Endothelial cell of umbilical vein (primary cell): ENCODE measurements at regions not wholly inside any gene's neighbourhood (a gene's known extent, or its start where the extent isn't known, plus 50 kb on each side); places are given as distances from the start of the nearest gene placed in this dataset.

Experiments used
- BruUV-seq: library from RNA; stranded (reverse); fragments of 400-500 nt; replicated peaks from 2 replicates; lab custom pipeline; 2021; lab: Mats Ljungman, UMichigan
- CTCF ChIA-PET: fragments of 300-600, 350-600 bp; sonication (Branson Sonifier 250); formaldehyde crosslinking; loops from one replicate; lab custom pipeline; 2021; ENCODE audit warnings: antibody characterized with exemption, inconsistent platforms; lab: Charles Lee
- POLR2A ChIA-PET: fragments of 300-600, 350-600 bp; sonication (Branson Sonifier 250); formaldehyde crosslinking; loops from one replicate; lab custom pipeline; 2021; ENCODE audit warnings: antibody characterized with exemption, inconsistent platforms; lab: Charles Lee
- DNase-seq: peaks from one replicate; pipeline ENCODE4 v3.0.0-alpha.2; 2011; ENCODE audit warnings: low read depth, low spot score
- FAIRE-seq: peaks from 2 replicates; lab custom pipeline; 2011; peaks lifted over from hg19 to GRCh38; lab: Jason Lieb, UNC
- H2AFZ ChIP-seq: 2 replicates; pipeline ENCODE4 v1.6.0; 2012; ENCODE audit warnings: low read depth, low read length, control low read depth, inconsistent platforms
- H3K27ac ChIP-seq: 2 replicates; pipeline ENCODE4 v1.5.1; 2011; ENCODE audit warnings: low read depth, mild to moderate bottlenecking, control low read depth, low read length, moderate library complexity; ENCODE audit not compliant: insufficient read depth
- H3K27me3 ChIP-seq, 2 experiments: 2 replicates each; pipeline versions ENCODE4 v1.6.0 to v1.6.1; 2011; ENCODE audit warnings: low read length in 2 of 2, mixed read lengths in 1 of 2; ENCODE audit not compliant: control insufficient read depth in 2 of 2, insufficient read depth in 2 of 2
- H3K36me3 ChIP-seq, 2 experiments: 2 replicates in 1 of 2; 3 replicates in 1 of 2; pipeline ENCODE4 v1.5.1; 2011; ENCODE audit warnings: low read length in 2 of 2, mild to moderate bottlenecking in 1 of 2, moderate library complexity in 1 of 2; ENCODE audit not compliant: control insufficient read depth in 2 of 2, insufficient read depth in 2 of 2; ENCODE audit errors: extremely low read depth in 1 of 2
- H3K4me1 ChIP-seq: 3 replicates; pipeline ENCODE4 v1.5.1; 2011; ENCODE audit warnings: mild to moderate bottlenecking, low read length; ENCODE audit not compliant: control insufficient read depth, insufficient read depth; ENCODE audit errors: extremely low read depth
- H3K4me2 ChIP-seq: 2 replicates; pipeline ENCODE4 v1.6.1; 2011; ENCODE audit warnings: low read length, control low read depth, mixed read lengths; ENCODE audit not compliant: insufficient read depth
- H3K4me3 ChIP-seq, 3 experiments: fragments of 200-600 bp in 1 of 3; sonication (generic), shearing (Covaris generic) in 1 of 3; replicated peaks in 1 of 3; 2 replicates each; pipeline ENCODE4 v1.5.1; 2011 to 2016; ENCODE audit warnings: control low read depth in 3 of 3, low read length in 3 of 3, mild to moderate bottlenecking in 2 of 3, inconsistent platforms in 1 of 3, low read depth in 1 of 3, moderate library complexity in 1 of 3; ENCODE audit not compliant: insufficient read depth in 1 of 3
- H3K79me2 ChIP-seq: 2 replicates; pipeline ENCODE4 v1.6.0; 2012; ENCODE audit warnings: low read length, inconsistent platforms; ENCODE audit not compliant: control insufficient read depth, insufficient read depth
- H3K9ac ChIP-seq: replicated peaks from 2 replicates; pipeline ENCODE3; 2011; ENCODE audit warnings: low read length, control low read depth; ENCODE audit not compliant: insufficient read depth; ENCODE audit errors: extremely low read depth
- H3K9me1 ChIP-seq: replicated peaks from 3 replicates; pipeline ENCODE4 v1.6.0; 2011; ENCODE audit warnings: mild to moderate bottlenecking, low read length; ENCODE audit not compliant: control insufficient read depth, insufficient read depth; ENCODE audit errors: extremely low read depth
- H3K9me3 ChIP-seq: replicated peaks from 2 replicates; pipeline ENCODE4 v1.5.1; 2012; ENCODE audit warnings: low read length, inconsistent platforms; ENCODE audit not compliant: control insufficient read depth, insufficient read depth
- H4K20me1 ChIP-seq: replicated peaks from 2 replicates; pipeline ENCODE3; 2011; ENCODE audit warnings: mild to moderate bottlenecking, low read length; ENCODE audit not compliant: control insufficient read depth, insufficient read depth; ENCODE audit errors: extremely low read depth
- CTCF ChIP-seq, 2 donors: IDR thresholded peaks; 1 replicate in 1 of 2; 2 replicates in 1 of 2; pipeline ENCODE4 v1.5.1; 2011; ENCODE audit warnings: low read length in 2 of 2, mild to moderate bottlenecking in 2 of 2, moderate library complexity in 2 of 2, control low read depth in 1 of 2, inconsistent platforms in 1 of 2, low read depth in 1 of 2; ENCODE audit not compliant: insufficient read depth in 1 of 2; ENCODE audit errors: extremely low read depth in 1 of 2
- EZH2 ChIP-seq: IDR thresholded peaks from 2 replicates; pipeline ENCODE4 v1.6.1; 2012; ENCODE audit warnings: borderline replicate concordance, low read depth, mild to moderate bottlenecking, moderate library complexity, low read length, inconsistent platforms; ENCODE audit not compliant: severe bottlenecking
- FOS ChIP-seq: IDR thresholded peaks from 2 replicates; pipeline ENCODE4 v1.6.1; 2011; ENCODE audit warnings: mild to moderate bottlenecking, low read length, moderate library complexity, borderline replicate concordance; ENCODE audit not compliant: insufficient read depth
- GATA2 ChIP-seq: IDR thresholded peaks from 2 replicates; pipeline ENCODE4 v1.7.0; 2011; ENCODE audit warnings: low read depth, mild to moderate bottlenecking, moderate library complexity, mixed read lengths, low read length; ENCODE audit not compliant: insufficient read length, insufficient read depth
- JUN ChIP-seq: IDR thresholded peaks from 2 replicates; pipeline ENCODE4 v1.6.1; 2011; ENCODE audit warnings: borderline replicate concordance, low read depth; ENCODE audit not compliant: insufficient read length, insufficient read depth
- MAX ChIP-seq: IDR thresholded peaks from 2 replicates; pipeline ENCODE4 v1.6.1; 2011; ENCODE audit not compliant: insufficient read depth, insufficient read length
- MYC ChIP-seq: IDR thresholded peaks from one replicate; pipeline ENCODE4 v1.6.1; 2011; ENCODE audit warnings: mild to moderate bottlenecking, low read depth, low read length
- POLR2A ChIP-seq: IDR thresholded peaks from 2 replicates; pipeline ENCODE4 v1.6.1; 2012; ENCODE audit warnings: low read depth, mild to moderate bottlenecking, control low read depth, low read length
- POLR2AphosphoS5 ChIP-seq: IDR thresholded peaks from 2 replicates; pipeline ENCODE4 v1.6.1; 2012; ENCODE audit warnings: low read depth, mild to moderate bottlenecking, control low read depth, low read length, moderate library complexity; ENCODE audit not compliant: insufficient read depth
- dilution Hi-C: fragments of 300-500 bp; cut with MboI; formaldehyde crosslinking; loops from one replicate; pipeline ENCODE4 v1.15.0; 2019; ENCODE audit warnings: low sequenced_read_pairs; ENCODE audit not compliant: extremely low pct_ligation_motif_present
- intact Hi-C: fragments of 100-400 bp; cut with micrococcal nuclease; formaldehyde crosslinking; loops from one replicate; pipeline ENCODE4 v1.10.0; 2022

- FAIRE-seq (no peak), DNase-seq (no peak)
- ChIA-PET CTCF (no interaction called here), POLR2A (no interaction called here)
- Histone ChIP-seq H3K4me2 (no peak overlapping the region), H4K20me1 (no peaks in the 10 kb centered on the region), H3K79me2 (no peaks in the 10 kb centered on the region), H3K9ac (no peak overlapping the region), H3K27ac (no peak overlapping the region), H3K9me1 (no peaks in the 10 kb centered on the region), H3K36me3 (no peaks in the 10 kb centered on the region), H3K9me3 (no peaks in the 10 kb centered on the region), H3K4me1 (no peaks in the 10 kb centered on the region), H3K27me3 (peaks cover 0 to 1% of the 10 kb centered on the region in 2 experiments), H2AFZ (no peak overlapping the region), H3K4me3 (no peak overlapping the region)
- dilution Hi-C loops: no loop called here
- BruUV-seq: no TSS peak
- intact Hi-C loops: no loop called here
- TF ChIP-seq JUN (no peak), GATA2 (no peak), POLR2A (no peak), MYC (no peak), FOS (no peak), EZH2 (no peak), MAX (no peak), POLR2AphosphoS5 (no peak), CTCF (IDR thresholded peaks at IDR 0.05; ENCODE audit: extremely low read depth in 1 of 2, insufficient read depth in 1 of 2, low read depth in 1 of 2, low read length in 2 of 2) (no peak)
These were observed 189.0 kb upstream of the CCDC54 start for GRCh38 chr3:107188262-107188661.
